Muscle layer of colon (tissue), 2 donors: ENCODE measurements at regions not wholly inside any gene's neighbourhood (a gene's known extent, or its start where the extent isn't known, plus 50 kb on each side); places are given as distances from the start of the nearest gene placed in this dataset.

ENCODE experiments used
- H3K27ac ChIP-seq: one replicate; pipeline ENCODE4 v1.7.0; 2013; ENCODE audit warnings: low read depth, mild to moderate bottlenecking, low read length, moderate library complexity
- H3K27me3 ChIP-seq, 2 donors: one replicate each; pipeline ENCODE4 v1.7.0; 2013; ENCODE audit warnings: low read length in 2 of 2, mild to moderate bottlenecking in 2 of 2; ENCODE audit not compliant: insufficient read depth in 2 of 2, control insufficient read depth in 1 of 2
- H3K36me3 ChIP-seq: one replicate; pipeline ENCODE4 v1.7.0; 2013; ENCODE audit warnings: mild to moderate bottlenecking, low read length; ENCODE audit not compliant: insufficient read depth
- H3K4me1 ChIP-seq: one replicate; pipeline ENCODE4 v1.7.0; 2013; ENCODE audit warnings: mild to moderate bottlenecking, low read length; ENCODE audit not compliant: insufficient read depth
- H3K4me3 ChIP-seq, 2 donors: one replicate each; pipeline ENCODE4 v1.7.0; 2013; ENCODE audit warnings: low read length in 2 of 2, low read depth in 1 of 2, mild to moderate bottlenecking in 1 of 2, moderate library complexity in 1 of 2
- H3K9ac ChIP-seq: one replicate; pipeline ENCODE4 v1.7.0; 2013; ENCODE audit warnings: low read length
- H3K9me3 ChIP-seq: one replicate; pipeline ENCODE4 v1.7.0; 2013; ENCODE audit warnings: mild to moderate bottlenecking, low read length
- donor health status: abdominal sarcoma.
- donor health status: Adenocarcinoma of cecum.

DNA sequence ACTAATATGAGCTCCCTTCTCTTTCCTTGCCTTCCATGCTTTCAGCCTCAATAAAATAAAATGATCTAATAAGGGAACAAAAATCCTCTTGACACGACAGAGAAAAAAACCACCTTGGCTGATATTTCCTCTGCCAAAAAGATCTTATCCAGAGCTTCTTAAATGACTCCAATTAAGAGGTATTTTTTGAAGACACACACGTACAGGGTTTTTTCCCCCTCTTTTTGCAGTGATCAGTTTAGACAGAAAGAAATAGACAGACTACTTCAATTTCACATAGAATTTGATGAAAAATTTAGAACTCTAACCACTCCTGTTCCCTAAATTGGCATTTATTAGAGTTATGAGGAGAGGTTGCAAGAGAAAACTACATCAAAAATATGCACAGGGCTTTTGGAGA lies 217.2 kb upstream of the CDH11 start:
- Histone ChIP-seq H3K27ac (no peak overlapping the region), H3K9me3 (no peaks in the 10 kb centered on the region), H3K36me3 (no peaks in the 10 kb centered on the region), H3K27me3 (no peaks in the 10 kb centered on the region), H3K9ac (no peak overlapping the region), H3K4me1 (no peaks in the 10 kb centered on the region), H3K4me3 (no peak overlapping the region)

DNA sequence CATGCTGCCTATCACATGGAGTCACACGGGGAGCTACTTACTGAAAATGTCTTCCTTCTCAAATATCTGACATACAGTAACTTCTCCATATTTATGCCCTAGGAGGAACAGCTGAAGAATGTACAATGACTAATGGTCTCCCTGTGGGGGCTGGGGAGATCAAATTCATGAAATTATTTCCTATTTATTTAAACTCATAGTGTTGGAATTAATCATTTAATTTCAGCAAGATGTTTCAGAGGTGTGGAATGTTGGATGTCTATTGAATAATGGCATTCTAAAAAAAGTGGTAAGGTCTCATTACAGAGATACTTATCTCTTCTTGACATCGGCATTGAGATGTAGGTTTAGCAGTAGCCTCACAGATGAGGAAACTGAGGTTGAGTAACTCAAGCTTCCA lies 214.3 kb upstream of the CDH11 start:
- no peaks in the 10 kb centered on the region for H3K27me3 ChIP-seq
- no peak overlapping the region for H3K9ac ChIP-seq
- H3K4me1 ChIP-seq = no peaks in the 10 kb centered on the region
- H3K9me3 ChIP-seq = no peaks in the 10 kb centered on the region
- no peaks in the 10 kb centered on the region for H3K36me3 ChIP-seq
- no peak overlapping the region for H3K4me3 ChIP-seq
- no peak overlapping the region for H3K27ac ChIP-seq

DNA sequence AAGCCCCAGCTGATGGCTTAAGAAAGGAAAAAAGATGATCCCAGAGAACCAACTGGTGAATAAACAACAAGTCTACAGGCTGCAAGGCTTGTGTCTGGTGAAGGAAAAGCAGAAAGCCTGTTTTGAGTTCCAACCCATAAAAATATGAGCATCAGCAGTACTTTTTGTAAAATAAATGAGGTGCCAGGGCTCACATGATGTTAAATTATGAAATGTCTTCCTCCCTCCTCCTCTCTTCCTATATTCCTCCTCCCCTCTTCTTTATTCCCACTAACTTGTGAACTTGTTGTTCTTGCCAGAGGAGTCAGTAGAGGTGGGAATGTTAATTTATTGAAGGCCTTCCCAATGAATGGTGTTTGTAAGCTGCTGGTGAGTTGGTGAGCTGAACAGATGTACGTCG lies 212.2 kb upstream of the CDH11 start:
- Histone ChIP-seq H3K9me3 (no peaks in the 10 kb centered on the region), H3K36me3 (no peaks in the 10 kb centered on the region), H3K27me3 (no peaks in the 10 kb centered on the region), H3K9ac (no peak overlapping the region), H3K27ac (no peak overlapping the region), H3K4me3 (no peak overlapping the region), H3K4me1 (no peaks in the 10 kb centered on the region)

DNA sequence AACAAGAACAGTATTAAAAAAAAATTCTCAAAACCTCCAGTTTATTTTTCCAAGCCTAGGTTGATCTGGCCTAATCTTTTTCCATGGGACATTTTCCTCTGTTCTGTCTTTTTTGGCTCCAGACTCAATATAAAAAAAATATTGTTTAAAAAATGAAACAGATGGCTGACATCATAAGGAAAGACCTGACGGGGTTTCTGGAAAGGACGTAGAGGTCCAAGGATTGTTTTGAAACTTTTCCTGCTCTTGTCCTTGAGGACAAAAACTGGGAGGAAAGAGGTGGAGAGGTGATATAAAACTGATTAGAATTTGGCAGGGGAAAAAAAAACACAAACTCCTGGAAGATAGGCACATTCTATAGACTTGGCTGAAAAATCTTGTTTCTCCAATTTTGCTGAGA lies 211.4 kb upstream of the CDH11 start:
- H3K9ac ChIP-seq = no peak overlapping the region
- H3K4me1 ChIP-seq = no peaks in the 10 kb centered on the region
- no peaks in the 10 kb centered on the region for H3K9me3 ChIP-seq
- H3K27me3 ChIP-seq = no peaks in the 10 kb centered on the region
- H3K4me3 ChIP-seq = no peak overlapping the region
- H3K27ac ChIP-seq = no peak overlapping the region
- no peaks in the 10 kb centered on the region for H3K36me3 ChIP-seq

GRCh38 chr16:65327346-65327745 lies 205.5 kb upstream of the CDH11 start:
- no peak overlapping the region for H3K9ac ChIP-seq
- no peak overlapping the region for H3K4me3 ChIP-seq
- no peak overlapping the region for H3K27ac ChIP-seq
- no peaks in the 10 kb centered on the region for H3K27me3 ChIP-seq
- H3K36me3 ChIP-seq = no peaks in the 10 kb centered on the region
- H3K9me3 ChIP-seq = no peaks in the 10 kb centered on the region
- no peaks in the 10 kb centered on the region for H3K4me1 ChIP-seq

GRCh38 chr16:65323655-65324237 lies 201.9 kb upstream of the CDH11 start:
- Histone ChIP-seq H3K27me3 (no peaks in the 10 kb centered on the region), H3K4me3 (no peak overlapping the region), H3K36me3 (no peaks in the 10 kb centered on the region), H3K9me3 (no peaks in the 10 kb centered on the region), H3K4me1 (no peaks in the 10 kb centered on the region), H3K9ac (no peak overlapping the region), H3K27ac (no peak overlapping the region)

GRCh38 chr16:65319621-65320231 lies 197.9 kb upstream of the CDH11 start:
- Histone ChIP-seq H3K4me3 (no peak overlapping the region), H3K36me3 (no peaks in the 10 kb centered on the region), H3K4me1 (no peaks in the 10 kb centered on the region), H3K9me3 (no peaks in the 10 kb centered on the region), H3K27ac (no peak overlapping the region), H3K9ac (no peak overlapping the region), H3K27me3 (no peaks in the 10 kb centered on the region)

DNA sequence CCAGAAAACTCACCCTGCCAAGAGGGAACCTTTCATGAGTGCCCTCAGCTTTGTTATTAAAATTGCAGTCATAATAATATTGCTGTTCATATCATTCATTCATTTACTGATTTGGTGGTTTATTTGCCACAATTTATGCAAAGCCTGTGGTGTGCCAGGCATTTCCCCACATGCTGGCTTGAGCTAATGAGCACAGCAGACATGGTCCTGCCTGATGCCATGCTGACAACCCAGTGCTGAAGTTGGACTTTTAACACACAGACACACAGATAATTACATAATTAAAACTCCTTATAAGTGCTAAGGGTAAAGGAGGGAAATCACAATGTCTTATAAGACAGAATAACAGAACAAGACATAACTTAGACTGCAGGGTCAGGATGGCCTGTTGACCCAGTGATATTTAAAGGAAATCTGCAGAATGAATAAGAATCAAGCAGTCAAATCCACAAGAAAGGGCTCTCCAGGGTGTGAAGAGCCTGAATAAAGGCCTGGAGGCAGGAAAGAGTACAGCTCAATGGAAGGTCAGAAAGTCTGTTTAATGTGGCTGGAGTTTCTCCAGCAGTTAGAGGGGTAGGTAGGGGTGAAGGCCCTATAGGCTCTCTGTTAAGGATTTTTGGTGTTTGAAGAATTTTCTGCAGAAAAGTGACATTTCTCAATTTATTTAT lies 196.9 kb upstream of the CDH11 start:
- Histone ChIP-seq H3K36me3 (no peaks in the 10 kb centered on the region), H3K27ac (no peak overlapping the region), H3K4me3 (no peak overlapping the region), H3K9ac (no peak overlapping the region), H3K27me3 (no peaks in the 10 kb centered on the region), H3K4me1 (no peaks in the 10 kb centered on the region), H3K9me3 (no peaks in the 10 kb centered on the region)

DNA sequence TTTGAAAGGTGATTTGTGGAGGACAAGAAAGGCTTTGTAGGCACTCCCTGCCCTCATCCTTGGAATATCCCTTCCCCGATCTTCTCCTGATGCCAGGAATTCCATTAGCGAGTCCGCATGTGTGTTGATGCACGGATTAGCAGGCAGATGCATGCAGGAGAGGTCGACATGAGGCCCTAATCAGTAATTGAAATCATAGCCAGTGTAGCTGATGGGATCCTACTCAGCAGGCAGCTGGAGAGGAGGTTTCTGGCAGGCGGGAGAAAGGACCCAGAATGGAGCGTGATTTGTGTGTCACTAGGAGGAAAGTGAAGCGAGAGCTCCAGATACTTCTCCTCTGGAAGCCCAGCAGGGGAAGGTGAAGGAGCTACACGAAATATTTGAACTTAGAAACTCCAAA lies 196.3 kb upstream of the CDH11 start:
- no peaks in the 10 kb centered on the region for H3K27me3 ChIP-seq
- H3K27ac ChIP-seq = no peak overlapping the region
- no peaks in the 10 kb centered on the region for H3K4me1 ChIP-seq
- no peak overlapping the region for H3K4me3 ChIP-seq
- H3K9ac ChIP-seq = no peak overlapping the region
- no peaks in the 10 kb centered on the region for H3K9me3 ChIP-seq
- no peaks in the 10 kb centered on the region for H3K36me3 ChIP-seq

DNA sequence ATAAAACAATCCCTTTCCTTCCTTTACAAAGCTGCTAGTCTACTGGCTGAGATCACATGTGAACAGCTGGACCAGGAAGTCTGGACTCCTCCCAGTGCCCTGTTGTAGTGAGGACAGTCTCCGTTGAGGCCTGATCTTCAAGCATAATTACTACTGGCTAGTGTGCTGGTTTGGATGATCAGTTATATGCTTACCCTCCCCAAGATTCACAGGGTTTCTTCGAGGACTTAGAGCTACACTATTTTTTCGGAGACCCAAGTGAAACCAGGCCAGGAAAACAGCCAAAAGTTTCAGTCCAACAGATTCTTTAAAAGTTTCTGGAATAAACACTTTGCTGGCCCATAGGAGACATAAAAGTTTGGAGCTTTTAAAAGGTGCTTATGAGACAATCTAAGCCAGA lies 194.9 kb upstream of the CDH11 start:
- no peaks in the 10 kb centered on the region for H3K9me3 ChIP-seq
- no peaks in the 10 kb centered on the region for H3K4me1 ChIP-seq
- no peaks in the 10 kb centered on the region for H3K36me3 ChIP-seq
- no peak overlapping the region for H3K27ac ChIP-seq
- H3K9ac ChIP-seq = no peak overlapping the region
- H3K27me3 ChIP-seq = no peaks in the 10 kb centered on the region
- no peak overlapping the region for H3K4me3 ChIP-seq

DNA sequence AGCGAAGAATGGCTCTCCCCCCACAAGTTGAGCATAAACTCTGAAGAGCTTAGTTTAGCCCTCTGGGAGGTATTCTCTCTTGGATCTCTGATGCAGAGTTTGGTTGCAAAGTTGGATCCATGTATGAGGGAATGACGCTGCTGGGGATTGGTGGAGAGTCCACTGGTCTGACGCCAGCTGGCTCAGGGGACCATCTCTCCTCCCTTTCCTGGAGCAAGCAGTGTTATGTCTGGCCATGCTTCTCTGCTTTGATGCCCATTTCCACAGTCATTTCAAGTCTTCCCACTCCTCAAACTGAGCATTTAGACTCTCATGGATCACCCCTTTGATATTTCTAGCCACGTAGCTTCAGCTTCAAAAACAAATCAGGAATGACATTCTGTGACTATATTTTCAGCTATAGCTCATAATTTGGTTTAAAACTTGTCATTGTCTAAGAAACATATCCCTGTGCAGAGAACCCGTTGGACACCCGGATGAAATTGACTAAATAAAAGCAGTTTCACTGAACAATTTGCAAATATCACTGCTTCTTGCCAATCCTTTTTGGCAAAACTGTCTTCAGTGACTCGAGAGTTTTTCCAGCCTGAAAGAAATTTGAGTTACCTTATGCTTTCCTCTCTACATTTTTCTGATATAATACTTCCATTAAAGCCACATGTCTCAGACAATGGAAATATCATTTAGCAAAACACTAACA lies 193.4 kb upstream of the CDH11 start:
- Histone ChIP-seq H3K27me3 (no peaks in the 10 kb centered on the region), H3K4me3 (no peak overlapping the region), H3K27ac (no peak overlapping the region), H3K9ac (no peak overlapping the region), H3K36me3 (no peaks in the 10 kb centered on the region), H3K4me1 (no peaks in the 10 kb centered on the region), H3K9me3 (no peaks in the 10 kb centered on the region)
